ENCODE measurements at regions not wholly inside any gene's neighbourhood (a gene's known extent, or its start where the extent isn't known, plus 50 kb on each side); places are given as distances from the start of the nearest gene placed in this dataset.

DNA sequence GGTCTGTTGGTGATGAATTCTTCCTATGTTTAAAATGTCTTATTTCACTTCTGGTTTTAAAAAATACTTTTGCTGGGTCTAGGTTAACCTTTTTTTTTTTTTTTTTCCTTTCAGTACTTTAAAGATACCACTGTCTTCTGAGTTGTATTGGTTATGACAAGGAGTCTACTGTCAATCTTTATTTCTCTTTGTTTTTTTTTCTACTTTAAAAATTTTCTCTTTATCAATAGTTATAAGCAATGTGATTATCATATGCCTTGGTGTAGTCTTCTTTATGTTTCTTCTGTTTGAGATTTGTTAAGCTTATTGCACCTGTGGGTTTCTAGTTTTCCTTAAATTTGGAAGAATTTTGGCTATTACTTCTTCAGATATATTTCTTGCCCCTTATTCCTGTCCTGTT, 125.6 kb upstream of the SPRY4 start:
- Histone ChIP-seq H4K20me1 (ENCODE audit: insufficient read depth, low read length) (no peaks in the 10 kb centered on the region), H3K4me3 (ENCODE audit: low read length) (no peak overlapping the region), H2AFZ (ENCODE audit: low read depth, low read length) (no peak overlapping the region), H3K4me2 (ENCODE audit: low read length) (no peak overlapping the region), H3K27me3 (ENCODE audit: low read depth, low read length) (no peaks in the 10 kb centered on the region), H3K9ac (ENCODE audit: low read length) (no peak overlapping the region), H3K79me2 (ENCODE audit: low read length) (no peaks in the 10 kb centered on the region), H3K36me3 (replicated peaks; ENCODE audit: low read depth, low read length) (no peaks in the 10 kb centered on the region), H3K9me3 (ENCODE audit: insufficient read depth, low read length) (no peaks in the 10 kb centered on the region), H3K27ac (ENCODE audit: low read length) (no peak overlapping the region), H3K4me1 (ENCODE audit: low read length) (no peaks in the 10 kb centered on the region)
- no peak for TF ChIP-seq EZH2phosphoT487 (IDR thresholded peaks at IDR 0.05; ENCODE audit: low read depth)
- TF ChIP-seq, protein P1, sequence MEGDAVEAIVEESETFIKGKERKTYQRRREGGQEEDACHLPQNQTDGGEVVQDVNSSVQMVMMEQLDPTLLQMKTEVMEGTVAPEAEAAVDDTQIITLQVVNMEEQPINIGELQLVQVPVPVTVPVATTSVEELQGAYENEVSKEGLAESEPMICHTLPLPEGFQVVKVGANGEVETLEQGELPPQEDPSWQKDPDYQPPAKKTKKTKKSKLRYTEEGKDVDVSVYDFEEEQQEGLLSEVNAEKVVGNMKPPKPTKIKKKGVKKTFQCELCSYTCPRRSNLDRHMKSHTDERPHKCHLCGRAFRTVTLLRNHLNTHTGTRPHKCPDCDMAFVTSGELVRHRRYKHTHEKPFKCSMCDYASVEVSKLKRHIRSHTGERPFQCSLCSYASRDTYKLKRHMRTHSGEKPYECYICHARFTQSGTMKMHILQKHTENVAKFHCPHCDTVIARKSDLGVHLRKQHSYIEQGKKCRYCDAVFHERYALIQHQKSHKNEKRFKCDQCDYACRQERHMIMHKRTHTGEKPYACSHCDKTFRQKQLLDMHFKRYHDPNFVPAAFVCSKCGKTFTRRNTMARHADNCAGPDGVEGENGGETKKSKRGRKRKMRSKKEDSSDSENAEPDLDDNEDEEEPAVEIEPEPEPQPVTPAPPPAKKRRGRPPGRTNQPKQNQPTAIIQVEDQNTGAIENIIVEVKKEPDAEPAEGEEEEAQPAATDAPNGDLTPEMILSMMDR (IDR thresholded peaks at IDR 0.05; ENCODE audit: low read depth, low read length): no peak

DNA sequence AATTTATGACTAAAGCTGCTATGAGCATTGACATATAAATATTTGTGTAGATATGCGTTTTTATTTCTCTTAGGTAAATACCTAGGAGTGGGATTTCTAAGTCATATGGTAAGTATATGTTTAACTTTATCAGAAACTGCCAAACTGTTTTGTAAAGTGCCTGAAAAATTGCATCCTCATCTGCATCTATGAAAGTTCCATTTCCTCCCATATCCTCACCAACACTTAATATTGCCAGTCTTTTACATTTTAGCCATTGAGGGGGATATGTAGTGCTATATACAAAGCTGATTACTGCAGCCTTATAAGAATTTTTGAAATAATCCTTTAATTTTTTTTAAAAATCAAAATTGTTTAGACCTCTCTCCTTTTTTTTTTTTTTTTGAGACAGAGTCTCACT, 123.1 kb upstream of the SPRY4 start:
- Histone ChIP-seq H2AFZ (ENCODE audit: low read depth, low read length) (no peak overlapping the region), H4K20me1 (ENCODE audit: insufficient read depth, low read length) (no peaks in the 10 kb centered on the region), H3K36me3 (replicated peaks; ENCODE audit: low read depth, low read length) (no peaks in the 10 kb centered on the region), H3K9me3 (ENCODE audit: insufficient read depth, low read length) (no peaks in the 10 kb centered on the region), H3K4me2 (ENCODE audit: low read length) (no peak overlapping the region), H3K4me1 (ENCODE audit: low read length) (no peaks in the 10 kb centered on the region), H3K27me3 (ENCODE audit: low read depth, low read length) (no peaks in the 10 kb centered on the region), H3K79me2 (ENCODE audit: low read length) (no peaks in the 10 kb centered on the region), H3K9ac (ENCODE audit: low read length) (no peak overlapping the region), H3K4me3 (ENCODE audit: low read length) (no peak overlapping the region), H3K27ac (ENCODE audit: low read length) (no peak overlapping the region)
- TF ChIP-seq, protein P1 (IDR thresholded peaks at IDR 0.05; ENCODE audit: low read depth, low read length): no peak
- no peak for TF ChIP-seq EZH2phosphoT487 (IDR thresholded peaks at IDR 0.05; ENCODE audit: low read depth)

DNA sequence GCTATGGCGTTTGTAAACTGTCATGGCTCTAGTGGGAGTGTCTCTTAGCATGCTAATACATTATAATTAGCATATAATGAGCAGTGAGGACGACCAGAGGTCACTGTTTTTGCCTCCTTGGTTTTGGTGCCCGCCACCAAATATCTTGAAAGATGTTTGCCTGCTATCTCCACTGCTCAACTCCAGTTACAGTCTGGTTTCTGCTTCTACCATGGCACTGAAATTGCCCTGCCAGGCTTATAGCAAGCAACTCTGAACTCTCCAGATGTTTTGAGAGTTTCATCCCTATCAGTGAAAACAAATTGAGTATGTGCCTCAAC, 122.1 kb upstream of the SPRY4 start:
- no peak overlapping the region for H3K27ac ChIP-seq (ENCODE audit: low read length)
- no peak overlapping the region for H3K4me3 ChIP-seq (ENCODE audit: low read length)
- no peaks in the 10 kb centered on the region for H3K79me2 ChIP-seq (ENCODE audit: low read length)
- H3K36me3 ChIP-seq (replicated peaks; ENCODE audit: low read depth, low read length): no peaks in the 10 kb centered on the region
- no peak overlapping the region for H3K4me2 ChIP-seq (ENCODE audit: low read length)
- TF ChIP-seq, protein P1 (IDR thresholded peaks at IDR 0.05; ENCODE audit: low read depth, low read length): no peak
- TF ChIP-seq EZH2phosphoT487 (IDR thresholded peaks at IDR 0.05; ENCODE audit: low read depth): no peak
- H3K9ac ChIP-seq (ENCODE audit: low read length): no peak overlapping the region
- no peaks in the 10 kb centered on the region for H3K27me3 ChIP-seq (ENCODE audit: low read depth, low read length)
- no peaks in the 10 kb centered on the region for H4K20me1 ChIP-seq (ENCODE audit: insufficient read depth, low read length)
- no peak overlapping the region for H2AFZ ChIP-seq (ENCODE audit: low read depth, low read length)
- H3K9me3 ChIP-seq (ENCODE audit: insufficient read depth, low read length): no peaks in the 10 kb centered on the region
- H3K4me1 ChIP-seq (ENCODE audit: low read length): no peaks in the 10 kb centered on the region

DNA sequence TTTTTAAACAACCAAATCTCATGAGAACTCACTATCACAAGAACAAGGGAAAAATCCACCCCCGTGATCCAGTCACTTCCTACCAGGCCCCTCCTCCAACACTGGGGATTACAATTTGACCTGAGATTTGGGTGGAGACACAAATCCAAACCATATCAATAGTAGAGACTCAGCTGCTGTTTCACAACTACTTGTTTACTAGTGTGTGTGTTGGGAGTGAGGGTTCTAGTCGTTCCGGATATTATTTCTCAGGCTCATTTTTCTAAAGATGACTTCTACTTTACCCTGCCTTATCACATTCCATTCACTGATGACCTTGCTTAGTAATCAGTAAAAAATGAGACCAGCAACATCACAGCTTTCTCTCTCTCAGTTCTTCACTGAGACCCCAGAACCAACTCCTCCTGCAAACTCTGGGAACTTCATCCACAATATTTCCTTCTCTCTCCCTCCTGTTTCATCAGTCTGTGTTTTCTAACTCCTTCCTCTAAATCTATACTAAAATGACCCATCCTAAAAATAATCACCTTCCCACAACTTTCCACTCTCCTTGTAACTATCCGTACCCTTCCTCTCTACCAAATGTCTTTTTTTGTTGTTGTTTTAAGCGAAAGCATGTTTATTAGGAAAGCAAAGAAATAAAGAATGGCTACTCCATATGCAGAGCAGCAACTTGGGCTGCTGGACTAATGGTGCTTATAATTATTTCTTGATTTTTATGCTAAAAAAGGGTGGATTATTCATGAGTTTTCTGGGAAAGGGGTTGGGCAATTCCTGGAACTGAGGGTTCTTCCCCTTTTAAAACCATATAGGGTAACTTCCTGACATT, 121.5 kb upstream of the SPRY4 start:
- no peak overlapping the region for H3K4me2 ChIP-seq (ENCODE audit: low read length)
- H3K27ac ChIP-seq (ENCODE audit: low read length): no peak overlapping the region

More for the DNA sequence above, 121.5 kb upstream of the SPRY4 start:
- Histone ChIP-seq H3K9ac (ENCODE audit: low read length) (no peak overlapping the region), H3K4me3 (ENCODE audit: low read length) (no peak overlapping the region), H3K9me3 (ENCODE audit: insufficient read depth, low read length) (no peaks in the 10 kb centered on the region), H3K27me3 (ENCODE audit: low read depth, low read length) (no peaks in the 10 kb centered on the region), H4K20me1 (ENCODE audit: insufficient read depth, low read length) (no peaks in the 10 kb centered on the region), H2AFZ (ENCODE audit: low read depth, low read length) (no peak overlapping the region), H3K36me3 (replicated peaks; ENCODE audit: low read depth, low read length) (no peaks in the 10 kb centered on the region), H3K79me2 (ENCODE audit: low read length) (no peaks in the 10 kb centered on the region), H3K4me1 (ENCODE audit: low read length) (no peaks in the 10 kb centered on the region)
- no peak for TF ChIP-seq EZH2phosphoT487 (IDR thresholded peaks at IDR 0.05; ENCODE audit: low read depth)
